ENCODE measurements at regions not wholly inside any gene's neighbourhood (a gene's known extent, or its start where the extent isn't known, plus 50 kb on each side); places are given as distances from the start of the nearest gene placed in this dataset.
"Not testable (repeated sequence)": the region's sequence is repeated elsewhere in the genome, so short reads cannot be mapped to it uniquely, and the experiment has no call there.

GRCh38 chr19:21622920-21623319 lies 117.5 kb downstream of the ZNF429 start:
- H3K4me3 ChIP-seq (ENCODE audit: low read depth, low read length): no peak overlapping the region
- no peak for TF ChIP-seq MAX (IDR thresholded peaks at IDR 0.05; ENCODE audit: low read depth, low read length)
- no peak for TF ChIP-seq POLR2A (IDR thresholded peaks at IDR 0.05; ENCODE audit: extremely low read depth, insufficient read length)
- TF ChIP-seq CTCF (IDR thresholded peaks at IDR 0.05; ENCODE audit: low read depth, low read length): no peak
- no peak for TF ChIP-seq MYC (IDR thresholded peaks at IDR 0.05; ENCODE audit: low read depth, low read length)
- DNase-seq (ENCODE audit: low read depth): no peak

- TF ChIP-seq MYC (IDR thresholded peaks at IDR 0.05; ENCODE audit: low read depth, low read length) (no peak), MAX (IDR thresholded peaks at IDR 0.05; ENCODE audit: low read depth, low read length) (no peak), CTCF (IDR thresholded peaks at IDR 0.05; ENCODE audit: low read depth, low read length) (no peak), POLR2A (IDR thresholded peaks at IDR 0.05; ENCODE audit: extremely low read depth, insufficient read length) (no peak)
- no peak overlapping the region for H3K4me3 ChIP-seq (ENCODE audit: low read depth, low read length)
- no peak for DNase-seq (ENCODE audit: low read depth)
These were observed 116.3 kb downstream of the ZNF429 start for GRCh38 chr19:21621671-21622070.

- no peak overlapping the region for H3K4me3 ChIP-seq (ENCODE audit: low read depth, low read length)
- DNase-seq (ENCODE audit: low read depth): no peak
- no peak for TF ChIP-seq MYC (IDR thresholded peaks at IDR 0.05; ENCODE audit: low read depth, low read length)
- TF ChIP-seq MAX (IDR thresholded peaks at IDR 0.05; ENCODE audit: low read depth, low read length): no peak
- no peak for TF ChIP-seq CTCF (IDR thresholded peaks at IDR 0.05; ENCODE audit: low read depth, low read length)
- no peak for TF ChIP-seq POLR2A (IDR thresholded peaks at IDR 0.05; ENCODE audit: extremely low read depth, insufficient read length)
These were observed 112.4 kb downstream of the ZNF429 start for GRCh38 chr19:21617740-21618339.

GRCh38 chr19:21614776-21615175 lies 109.4 kb downstream of the ZNF429 start:
- H3K4me3 ChIP-seq (ENCODE audit: low read depth, low read length); DNase-seq (ENCODE audit: low read depth): not testable (repeated sequence)

GRCh38 chr19:21613201-21613600 lies 107.8 kb downstream of the ZNF429 start:
- H3K4me3 ChIP-seq (ENCODE audit: low read depth, low read length); DNase-seq (ENCODE audit: low read depth): not testable (repeated sequence)

- DNase-seq (ENCODE audit: low read depth): no peak
- H3K4me3 ChIP-seq (ENCODE audit: low read depth, low read length): no peak overlapping the region
- no peak for TF ChIP-seq CTCF (IDR thresholded peaks at IDR 0.05; ENCODE audit: low read depth, low read length)
These were observed 107.0 kb downstream of the ZNF429 start for GRCh38 chr19:21612403-21612872.

GRCh38 chr19:21611659-21612402 lies 106.4 kb downstream of the ZNF429 start:
- no peak overlapping the region for H3K4me3 ChIP-seq (ENCODE audit: low read depth, low read length)
- DNase-seq (ENCODE audit: low read depth): no peak
- TF ChIP-seq CTCF (IDR thresholded peaks at IDR 0.05; ENCODE audit: low read depth, low read length): no peak
- TF ChIP-seq MYC (IDR thresholded peaks at IDR 0.05; ENCODE audit: low read depth, low read length): no peak
- no peak for TF ChIP-seq MAX (IDR thresholded peaks at IDR 0.05; ENCODE audit: low read depth, low read length)
- no peak for TF ChIP-seq POLR2A (IDR thresholded peaks at IDR 0.05; ENCODE audit: extremely low read depth, insufficient read length)

All from NB4 (cell line).